MV-4-11 (cell line): ENCODE measurements at regions not wholly inside any gene's neighbourhood (a gene's known extent, or its start where the extent isn't known, plus 50 kb on each side); places are given as distances from the start of the nearest gene placed in this dataset.
"Not testable (repeated sequence)": the region's sequence is repeated elsewhere in the genome, so short reads cannot be mapped to it uniquely, and the experiment has no call there.

Experiments
- DNase-seq: peaks from one replicate; lab custom pipeline; 2025; lab: John Stamatoyannopoulos, UW

DNA sequence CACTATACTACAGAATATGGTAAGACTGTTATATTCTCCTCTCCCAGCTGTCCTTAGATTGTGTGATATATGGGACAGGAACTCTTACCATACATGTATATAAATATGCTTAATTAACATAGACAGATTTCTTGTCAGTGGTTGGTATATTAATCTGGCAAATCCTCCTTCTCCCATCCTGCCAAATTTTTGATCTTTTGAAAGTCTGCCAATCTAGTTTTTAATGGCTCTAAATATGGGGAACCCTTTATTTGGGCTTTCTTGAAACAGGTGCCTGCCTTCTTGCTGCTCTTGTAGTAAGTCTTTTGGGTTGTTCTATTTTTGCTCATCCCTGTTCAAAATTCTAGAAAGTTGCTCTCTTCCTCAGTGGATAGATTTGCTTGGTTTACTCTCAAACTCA, 63.5 kb downstream of the SPATA31D1 start:
- DNase-seq, result no peak

- no peak for DNase-seq
Observed at GRCh38 chr9:82054264-82055015, 65.9 kb downstream of the SPATA31D1 start.

DNA sequence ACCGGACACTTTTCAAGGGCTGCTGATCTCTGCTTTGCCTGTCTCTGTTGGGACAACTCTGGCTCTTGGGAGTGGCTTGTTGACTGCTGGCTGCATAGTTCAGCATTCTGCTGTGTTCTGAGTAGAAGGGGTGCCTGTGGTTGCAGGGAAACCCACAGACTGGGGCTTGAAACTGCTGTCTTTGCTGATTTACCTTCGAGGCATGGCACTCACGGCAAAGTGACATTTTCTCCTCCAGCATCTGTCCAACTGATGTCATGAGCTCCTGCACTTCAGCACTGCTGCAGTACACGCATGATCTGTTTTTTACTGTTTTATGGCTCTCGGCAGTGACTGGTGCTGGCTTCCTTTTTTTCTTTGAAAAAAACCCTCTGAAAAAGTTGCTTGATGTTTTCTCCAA, 69.2 kb downstream of the SPATA31D1 start:
- DNase-seq, result no peak

- DNase-seq, result not testable (repeated sequence)
Observed at GRCh38 chr9:82061801-82062200, 73.2 kb downstream of the SPATA31D1 start.

DNA sequence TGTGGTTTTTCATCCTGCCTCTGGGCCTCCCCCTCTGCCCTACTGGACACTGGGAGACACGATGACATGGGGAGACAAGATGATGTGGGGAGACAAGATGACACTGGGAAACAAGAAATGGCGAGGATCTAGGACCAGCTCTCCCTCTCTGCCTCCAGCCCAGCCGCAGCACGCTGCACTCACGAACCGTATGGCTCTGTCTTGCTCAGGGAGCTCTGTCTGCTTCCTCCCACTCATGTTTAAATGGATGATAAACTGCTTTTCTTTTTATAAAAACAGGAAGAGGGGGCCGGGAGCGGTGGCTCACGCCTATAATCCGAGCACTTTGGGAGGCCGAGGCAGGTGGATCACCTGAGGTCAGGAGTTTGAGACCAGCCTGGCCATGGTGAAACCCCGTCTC, 73.7 kb downstream of the SPATA31D1 start:
- no peak for DNase-seq

GRCh38 chr9:82073551-82074543, 85.3 kb downstream of the SPATA31D1 start:
- no peak for DNase-seq

DNA sequence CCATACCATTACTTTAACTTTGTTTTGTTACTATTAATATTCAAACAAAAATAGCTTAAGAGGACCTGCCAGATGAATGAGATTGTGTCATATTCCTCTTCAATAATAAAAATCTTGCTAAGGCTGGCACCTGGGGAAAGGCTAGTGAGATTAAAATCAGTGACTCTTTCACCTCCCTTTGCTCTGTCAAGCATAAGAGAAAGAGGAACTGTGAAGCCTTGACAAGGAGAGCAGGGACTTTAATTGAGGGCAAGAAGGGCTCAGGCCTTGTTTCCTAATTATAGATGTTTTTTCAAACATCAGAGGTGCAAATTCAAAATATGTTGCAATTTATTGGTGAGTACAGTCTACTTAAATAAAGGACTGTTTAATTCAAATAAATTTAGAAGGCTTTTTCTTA, 91.7 kb downstream of the SPATA31D1 start:
- DNase-seq, result peak; percentile 24

GRCh38 chr9:82081496-82081895, 92.9 kb downstream of the SPATA31D1 start:
- no peak for DNase-seq

GRCh38 chr9:82082563-82082962, 94.0 kb downstream of the SPATA31D1 start:
- DNase-seq, result no peak

- no peak for DNase-seq
Observed at GRCh38 chr9:82088591-82088990, 100.0 kb downstream of the SPATA31D1 start.

GRCh38 chr9:82090046-82090445, 101.5 kb downstream of the SPATA31D1 start:
- no peak for DNase-seq

DNA sequence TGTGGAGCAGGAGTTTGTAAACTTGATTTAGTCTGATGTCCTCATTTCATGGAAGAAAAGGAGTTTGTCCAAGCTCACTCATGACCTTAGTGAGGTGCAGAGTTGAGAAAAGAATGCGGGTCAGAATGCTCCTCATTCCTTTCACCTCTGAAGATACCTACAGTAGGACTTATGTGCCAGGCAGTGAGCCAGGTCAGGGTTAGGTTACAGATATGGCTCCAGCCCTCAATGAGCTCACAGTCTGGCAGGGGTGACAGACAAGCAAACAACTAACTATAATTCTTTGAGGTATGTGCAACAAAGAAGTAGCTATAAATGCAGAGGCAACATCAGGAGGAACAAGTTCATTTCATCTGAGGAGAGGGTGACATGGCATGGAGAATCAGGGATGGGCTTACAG, 102.5 kb downstream of the SPATA31D1 start:
- no peak for DNase-seq

- DNase-seq, result no peak
Observed at GRCh38 chr9:82091610-82092009, 103.0 kb downstream of the SPATA31D1 start.

DNA sequence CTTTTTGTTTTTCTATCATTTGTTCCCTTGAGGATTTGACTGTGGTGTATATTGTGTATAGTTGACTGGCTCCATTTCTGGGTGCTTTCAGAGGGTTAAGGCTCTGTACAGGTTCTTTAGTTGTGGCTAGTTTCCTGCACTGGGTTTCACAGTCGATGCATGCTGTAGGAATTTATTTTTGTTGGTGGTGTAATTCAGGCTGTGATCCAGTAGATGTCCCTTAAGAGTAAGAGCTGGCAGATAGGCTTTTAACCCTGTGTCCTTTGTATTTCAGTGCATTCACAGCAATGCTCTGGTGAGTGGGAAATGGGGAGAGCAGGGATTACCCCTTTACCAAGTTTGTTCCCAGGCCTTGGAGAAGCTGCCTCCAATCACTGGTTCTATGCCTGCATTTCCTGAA, 112.9 kb downstream of the SPATA31D1 start:
- DNase-seq, result no peak

DNA sequence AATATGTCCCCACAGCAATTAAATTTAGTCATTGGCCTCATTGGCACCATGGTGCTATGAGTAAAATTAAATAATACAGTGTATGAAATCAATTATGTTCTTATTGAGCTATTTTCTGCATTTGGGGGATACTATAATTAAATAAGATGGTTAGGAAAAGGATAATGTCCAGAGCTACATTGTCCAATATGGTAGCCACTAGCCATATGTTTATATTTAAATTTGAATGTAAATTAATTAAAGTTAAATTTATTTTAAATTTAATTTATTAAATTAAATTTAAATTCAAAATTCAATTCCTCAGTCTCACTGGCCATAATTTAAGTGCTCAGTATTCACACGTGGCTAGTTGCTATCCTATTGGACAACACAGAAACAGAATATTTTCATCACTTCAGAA, 115.7 kb downstream of the SPATA31D1 start:
- no peak for DNase-seq

- DNase-seq, result no peak
Observed at GRCh38 chr9:82105729-82106128, 117.2 kb downstream of the SPATA31D1 start.

DNA sequence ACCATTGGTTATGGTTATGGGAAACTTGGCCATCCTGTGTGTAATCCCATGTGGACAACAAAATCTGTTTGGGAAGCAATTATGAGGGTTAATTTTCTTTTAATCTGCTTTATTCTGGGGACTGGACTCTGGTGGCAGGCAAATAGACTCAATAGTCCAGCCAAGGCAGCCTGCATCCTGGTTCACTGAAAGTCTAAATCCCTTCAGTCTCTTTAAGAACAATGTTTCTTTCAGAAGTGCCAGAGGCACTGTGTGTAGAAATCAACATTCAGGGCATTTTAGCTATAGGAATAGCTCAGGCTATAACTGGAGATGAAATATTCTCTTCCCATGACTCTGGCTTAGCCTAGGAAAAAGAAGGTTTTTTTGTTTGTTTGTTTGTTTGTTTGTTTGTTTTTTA, 118.0 kb downstream of the SPATA31D1 start:
- DNase-seq, result no peak

- DNase-seq, result no peak
Observed at GRCh38 chr9:82108474-82108873, 119.9 kb downstream of the SPATA31D1 start.

DNA sequence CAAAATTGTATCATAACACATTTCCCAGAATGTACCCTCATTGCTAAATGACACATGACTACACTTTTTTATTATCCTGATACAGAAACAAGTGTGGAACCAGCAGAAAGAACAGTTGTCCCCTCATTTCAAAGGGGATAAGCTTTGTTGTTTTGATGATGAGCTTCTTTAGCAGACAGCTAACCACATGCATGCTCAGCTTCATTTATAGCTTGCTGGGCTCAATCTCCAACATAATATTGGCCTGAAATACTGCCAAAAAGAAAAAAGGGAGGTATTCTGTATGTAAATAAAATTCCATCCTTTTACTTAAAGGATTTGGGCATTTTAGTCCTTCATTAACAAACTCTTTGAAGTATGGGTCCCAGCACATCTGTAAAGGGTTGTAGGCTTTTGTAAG, 120.4 kb downstream of the SPATA31D1 start:
- DNase-seq, result no peak

- no peak for DNase-seq
Observed at GRCh38 chr9:82109626-82110025, 121.1 kb downstream of the SPATA31D1 start.

GRCh38 chr9:82110881-82111280, 122.3 kb downstream of the SPATA31D1 start:
- DNase-seq, result peak; percentile 66

GRCh38 chr9:82115331-82115730, 126.8 kb downstream of the SPATA31D1 start:
- DNase-seq, result no peak

- DNase-seq, result peak; percentile 12
Observed at GRCh38 chr9:82115900-82116299, 127.3 kb downstream of the SPATA31D1 start.
